ENCODE measurements at regions not wholly inside any gene's neighbourhood (a gene's known extent, or its start where the extent isn't known, plus 50 kb on each side); places are given as distances from the start of the nearest gene placed in this dataset.

DNA sequence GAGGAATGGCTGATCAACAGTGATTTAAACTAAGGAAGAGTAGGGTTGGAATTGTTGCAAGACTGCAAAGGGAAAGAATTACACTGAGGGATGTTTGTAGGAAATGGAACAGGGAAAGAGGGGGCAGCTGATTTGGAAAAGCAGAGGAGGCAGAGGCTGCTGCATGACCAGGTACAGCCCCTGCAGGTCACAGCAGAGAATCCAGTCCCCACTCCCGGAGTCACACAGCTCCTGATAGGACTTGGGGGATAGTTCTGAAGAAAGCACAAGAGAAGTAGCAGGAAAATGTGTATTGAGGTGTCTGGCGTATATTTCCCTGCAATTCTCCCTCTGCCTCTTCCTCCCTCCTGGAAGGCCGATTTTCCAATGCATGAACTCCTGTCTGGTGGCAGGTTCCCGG is 92.5 kb upstream of the PDE10A start:
- TF ChIP-seq POLR2A (IDR thresholded peaks at IDR 0.05) (no peak), EP300 (IDR thresholded peaks at IDR 0.05) (no peak), POLR2AphosphoS5 (IDR thresholded peaks at IDR 0.05) (no peak)
- TF ChIP-seq, protein P1, sequence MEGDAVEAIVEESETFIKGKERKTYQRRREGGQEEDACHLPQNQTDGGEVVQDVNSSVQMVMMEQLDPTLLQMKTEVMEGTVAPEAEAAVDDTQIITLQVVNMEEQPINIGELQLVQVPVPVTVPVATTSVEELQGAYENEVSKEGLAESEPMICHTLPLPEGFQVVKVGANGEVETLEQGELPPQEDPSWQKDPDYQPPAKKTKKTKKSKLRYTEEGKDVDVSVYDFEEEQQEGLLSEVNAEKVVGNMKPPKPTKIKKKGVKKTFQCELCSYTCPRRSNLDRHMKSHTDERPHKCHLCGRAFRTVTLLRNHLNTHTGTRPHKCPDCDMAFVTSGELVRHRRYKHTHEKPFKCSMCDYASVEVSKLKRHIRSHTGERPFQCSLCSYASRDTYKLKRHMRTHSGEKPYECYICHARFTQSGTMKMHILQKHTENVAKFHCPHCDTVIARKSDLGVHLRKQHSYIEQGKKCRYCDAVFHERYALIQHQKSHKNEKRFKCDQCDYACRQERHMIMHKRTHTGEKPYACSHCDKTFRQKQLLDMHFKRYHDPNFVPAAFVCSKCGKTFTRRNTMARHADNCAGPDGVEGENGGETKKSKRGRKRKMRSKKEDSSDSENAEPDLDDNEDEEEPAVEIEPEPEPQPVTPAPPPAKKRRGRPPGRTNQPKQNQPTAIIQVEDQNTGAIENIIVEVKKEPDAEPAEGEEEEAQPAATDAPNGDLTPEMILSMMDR (IDR thresholded peaks at IDR 0.05): no peak
